Fibroblast of lung (primary cell): ENCODE measurements at regions not wholly inside any gene's neighbourhood (a gene's known extent, or its start where the extent isn't known, plus 50 kb on each side); places are given as distances from the start of the nearest gene placed in this dataset.
"Not testable (repeated sequence)": the region's sequence is repeated elsewhere in the genome, so short reads cannot be mapped to it uniquely, and the experiment has no call there.

Source experiments
- DNase-seq, 2 donors: peaks; one replicate each; pipeline versions ENCODE4 v3.0.0 to v3.0.0-alpha.2; 2010; ENCODE audit warnings: low read depth in 2 of 2
- H2AFZ ChIP-seq: 2 replicates; pipeline ENCODE4 v1.5.1; 2012; ENCODE audit warnings: low read length, control low read depth, inconsistent platforms
- H3K27ac ChIP-seq: 2 replicates; pipeline ENCODE4 v1.5.1; 2011; ENCODE audit warnings: low read length, control low read depth; ENCODE audit not compliant: insufficient read depth
- H3K27me3 ChIP-seq: 2 replicates; pipeline ENCODE4 v1.5.1; 2011; ENCODE audit warnings: mild to moderate bottlenecking, low read length; ENCODE audit not compliant: control insufficient read depth, insufficient read depth
- H3K36me3 ChIP-seq: 2 replicates; pipeline ENCODE4 v1.5.1; 2011; ENCODE audit warnings: low read length; ENCODE audit not compliant: control insufficient read depth, insufficient read depth
- H3K4me1 ChIP-seq: 2 replicates; pipeline ENCODE4 v1.5.1; 2011; ENCODE audit warnings: low read length; ENCODE audit not compliant: control insufficient read depth, insufficient read depth; ENCODE audit errors: extremely low read depth
- H3K4me2 ChIP-seq: 2 replicates; pipeline ENCODE4 v1.5.1; 2011; ENCODE audit warnings: low read length, control low read depth; ENCODE audit not compliant: insufficient read depth; ENCODE audit errors: extremely low read depth
- H3K4me3 ChIP-seq, 4 experiments: fragments of 200-600 bp in 1 of 4; sonication (generic) in 1 of 4; replicated peaks in 1 of 4; 2 replicates each; pipeline ENCODE4 v1.5.1; 2011 to 2016; ENCODE audit warnings: low read length in 4 of 4, low read depth in 3 of 4, mild to moderate bottlenecking in 3 of 4, control low read depth in 2 of 4, inconsistent platforms in 1 of 4, mixed read lengths in 1 of 4; ENCODE audit not compliant: insufficient read depth in 1 of 4; ENCODE audit errors: control extremely low read depth in 1 of 4
- H3K79me2 ChIP-seq: 2 replicates; pipeline ENCODE4 v1.5.1; 2012; ENCODE audit warnings: mild to moderate bottlenecking, low read length, inconsistent platforms; ENCODE audit not compliant: control insufficient read depth, insufficient read depth
- H3K9ac ChIP-seq: 2 replicates; pipeline ENCODE4 v1.5.1; 2011; ENCODE audit warnings: mild to moderate bottlenecking, low read length, control low read depth; ENCODE audit not compliant: insufficient read depth
- H3K9me3 ChIP-seq: 2 replicates; pipeline ENCODE4 v1.5.1; 2012; ENCODE audit warnings: low read depth, low read length; ENCODE audit not compliant: control insufficient read depth, insufficient read depth
- H4K20me1 ChIP-seq: 2 replicates; pipeline ENCODE4 v1.5.1; 2011; ENCODE audit warnings: low read length; ENCODE audit not compliant: control insufficient read depth, insufficient read depth; ENCODE audit errors: extremely low read depth
- CTCF ChIP-seq, 2 donors: IDR thresholded peaks in 1 of 2; conservative IDR thresholded peaks in 1 of 2; 1 replicate in 1 of 2; 2 replicates in 1 of 2; pipeline ENCODE4 v1.5.1; 2011 to 2012; ENCODE audit warnings: low read length in 2 of 2, control low read depth in 1 of 2, inconsistent platforms in 1 of 2, low read depth in 1 of 2, mild to moderate bottlenecking in 1 of 2
- EZH2 ChIP-seq: IDR thresholded peaks from 2 replicates; pipeline ENCODE4 v1.5.1; 2012; ENCODE audit warnings: low read length, control low read depth, mild to moderate bottlenecking; ENCODE audit errors: missing control alignments

GRCh38 chr1:221998781-221999180 is 256.9 kb upstream of the DUSP10 start:
- Histone ChIP-seq H3K27me3 (no peaks in the 10 kb centered on the region), H4K20me1 (no peaks in the 10 kb centered on the region), H3K4me1 (peaks cover 11% of the 10 kb centered on the region), H2AFZ (no peak overlapping the region), H3K27ac (no peak overlapping the region), H3K4me3 (no peak overlapping the region), H3K79me2 (no peaks in the 10 kb centered on the region), H3K9ac (no peak overlapping the region), H3K4me2 (no peak overlapping the region), H3K9me3 (no peaks in the 10 kb centered on the region), H3K36me3 (no peaks in the 10 kb centered on the region)
- peak in 1 of 2 donors; percentile 34 for DNase-seq
- no peak for TF ChIP-seq EZH2

GRCh38 chr1:221998186-221998612 is 256.3 kb upstream of the DUSP10 start:
- Histone ChIP-seq H3K4me2 (no peak overlapping the region), H3K4me1 (peaks cover 11% of the 10 kb centered on the region), H3K4me3 (no peak overlapping the region), H2AFZ (no peak overlapping the region), H3K27ac (no peak overlapping the region), H3K9ac (no peak overlapping the region), H3K36me3 (no peaks in the 10 kb centered on the region), H3K27me3 (no peaks in the 10 kb centered on the region), H3K9me3 (no peaks in the 10 kb centered on the region), H4K20me1 (no peaks in the 10 kb centered on the region), H3K79me2 (no peaks in the 10 kb centered on the region)
- peak; percentile 80 to 91 for DNase-seq
- TF ChIP-seq CTCF (conservative IDR thresholded peaks at IDR 0.05 in 1 of 2, IDR thresholded peaks at IDR 0.05 in 1 of 2; ENCODE audit: low read depth in 1 of 2, low read length in 2 of 2) (no peak), EZH2 (no peak)

GRCh38 chr1:221997012-221997411 is 255.1 kb upstream of the DUSP10 start:
- H3K9ac ChIP-seq, H3K79me2 ChIP-seq, H3K27ac ChIP-seq, H3K4me2 ChIP-seq, H3K4me3 ChIP-seq, H3K27me3 ChIP-seq, H3K9me3 ChIP-seq, H4K20me1 ChIP-seq, H3K36me3 ChIP-seq, H2AFZ ChIP-seq: not testable (repeated sequence)
- H3K4me1 ChIP-seq, result peaks cover 11% of the 10 kb centered on the region
- peak; percentile 54 to 89 for DNase-seq

GRCh38 chr1:221994939-221995338 is 253.1 kb upstream of the DUSP10 start:
- Histone ChIP-seq H3K4me2 (peak overlapping the region; percentile 32), H2AFZ (no peak overlapping the region), H3K9me3 (no peaks in the 10 kb centered on the region), H3K27me3 (no peaks in the 10 kb centered on the region), H3K4me1 (peaks cover 19% of the 10 kb centered on the region), H3K79me2 (no peaks in the 10 kb centered on the region), H3K4me3 (no peak overlapping the region), H3K27ac (peak overlapping the region; percentile 40), H4K20me1 (no peaks in the 10 kb centered on the region), H3K9ac (no peak overlapping the region), H3K36me3 (no peaks in the 10 kb centered on the region)
- TF ChIP-seq CTCF (conservative IDR thresholded peaks at IDR 0.05 in 1 of 2, IDR thresholded peaks at IDR 0.05 in 1 of 2; ENCODE audit: low read depth in 1 of 2, low read length in 2 of 2) (no peak), EZH2 (no peak)
- DNase-seq, result peak; percentile 86 to 97
